HepG2 (cell line): ENCODE measurements at regions not wholly inside any gene's neighbourhood (a gene's known extent, or its start where the extent isn't known, plus 50 kb on each side); places are given as distances from the start of the nearest gene placed in this dataset.

ENCODE experiments used
- AGO1 ChIP-seq: fragments of 200-400 bp; formaldehyde crosslinking; IDR thresholded peaks from 2 replicates; pipeline ENCODE4 v1.6.1; 2017; ENCODE audit warnings: mild to moderate bottlenecking, low read depth, low read length, moderate library complexity; ENCODE audit not compliant: poor library complexity, severe bottlenecking
- CEBPB ChIP-seq: IDR thresholded peaks from 2 replicates; pipeline ENCODE4 v1.6.1; 2011; ENCODE audit warnings: low read depth, low read length, improper control_type of control experiment, borderline replicate concordance
- CTCF ChIP-seq: sonication (generic); formaldehyde crosslinking; IDR thresholded peaks from 2 replicates; pipeline ENCODE4 v1.5.0; 2020; ENCODE audit warnings: mild to moderate bottlenecking, missing genetic modification reagents, moderate library complexity
- GATAD1 ChIP-seq: IDR thresholded peaks from 2 replicates; pipeline ENCODE4 v1.6.1; 2016; ENCODE audit warnings: missing genetic modification reagents, missing compliant biosample characterization
- GRHL1 ChIP-seq: sonication (generic); formaldehyde crosslinking; conservative IDR thresholded peaks from 2 replicates; pipeline ENCODE4 v1.8.0; 2022; ENCODE audit warnings: missing genetic modification reagents
- HNRNPL ChIP-seq: fragments of 200-400 bp; formaldehyde crosslinking; IDR thresholded peaks from 2 replicates; pipeline ENCODE4 v1.6.1; 2017; ENCODE audit warnings: mild to moderate bottlenecking, low read depth, low read length
- HOMEZ ChIP-seq: IDR thresholded peaks from 2 replicates; pipeline ENCODE4 v1.6.1; 2016; ENCODE audit warnings: low read depth
- MAF1 ChIP-seq: sonication (generic); formaldehyde crosslinking; IDR thresholded peaks from 2 replicates; pipeline ENCODE4 v1.5.0; 2020; ENCODE audit warnings: missing genetic modification reagents, borderline replicate concordance
- MXD3 ChIP-seq: IDR thresholded peaks from 2 replicates; pipeline ENCODE4 v1.6.1; 2016; ENCODE audit warnings: mild to moderate bottlenecking, missing biosample characterization, missing genetic modification reagents
- PPARG ChIP-seq: conservative IDR thresholded peaks from 2 replicates; pipeline ENCODE4 v1.6.1; 2016; ENCODE audit warnings: missing biosample characterization, missing genetic modification reagents
- PTBP1 ChIP-seq: fragments of 200-400 bp; formaldehyde crosslinking; IDR thresholded peaks from 2 replicates; pipeline ENCODE4 v1.6.1; 2018; ENCODE audit warnings: low read length, low read depth; ENCODE audit not compliant: poor library complexity, severe bottlenecking
- SAP130 ChIP-seq: IDR thresholded peaks from 2 replicates; pipeline ENCODE4 v1.6.1; 2016; ENCODE audit warnings: low read depth
- TCF12 ChIP-seq, 2 experiments: fragments of 450-650 bp in 1 of 2; sonication (generic) in 1 of 2; formaldehyde crosslinking in 1 of 2; IDR thresholded peaks; 2 replicates each; pipeline versions ENCODE4 v1.6.1 to v1.8.0; 2017 to 2022; ENCODE audit warnings: antibody characterized with exemption in 1 of 2, mild to moderate bottlenecking in 1 of 2, missing genetic modification reagents in 1 of 2, moderate library complexity in 1 of 2
- TP53 ChIP-seq: sonication (generic); formaldehyde crosslinking; conservative IDR thresholded peaks from 2 replicates; pipeline ENCODE4 v1.4.0; 2020; ENCODE audit warnings: missing genetic modification reagents
- YY1 ChIP-seq: IDR thresholded peaks from 2 replicates; pipeline ENCODE4 v1.6.1; 2011; ENCODE audit warnings: low read length, low read depth, moderate library complexity, mild to moderate bottlenecking; ENCODE audit not compliant: insufficient read depth, insufficient replicate concordance
- ZGPAT ChIP-seq: IDR thresholded peaks from 2 replicates; pipeline ENCODE4 v1.6.1; 2016; ENCODE audit warnings: mild to moderate bottlenecking
- ZNF124 ChIP-seq: sonication (generic); formaldehyde crosslinking; IDR thresholded peaks from 2 replicates; pipeline ENCODE4 v1.4.0; 2020; ENCODE audit warnings: missing genetic modification reagents
- ZNF143 ChIP-seq: sonication (generic); formaldehyde crosslinking; IDR thresholded peaks from 2 replicates; pipeline ENCODE4 v1.4.0; 2020; ENCODE audit warnings: missing genetic modification reagents
- ZNF383 ChIP-seq: sonication (generic); formaldehyde crosslinking; IDR thresholded peaks from 2 replicates; pipeline ENCODE4 v1.4.0; 2020; ENCODE audit warnings: missing genetic modification reagents, mild to moderate bottlenecking, borderline replicate concordance
- ZNF784 ChIP-seq: sonication (generic); formaldehyde crosslinking; IDR thresholded peaks from 2 replicates; pipeline ENCODE4 v1.5.1; 2020; ENCODE audit warnings: missing genetic modification reagents, mild to moderate bottlenecking, borderline replicate concordance
- ZNF883 ChIP-seq: sonication (generic); formaldehyde crosslinking; IDR thresholded peaks from 2 replicates; pipeline ENCODE4 v1.5.1; 2020; ENCODE audit warnings: mild to moderate bottlenecking, missing genetic modification reagents; ENCODE audit errors: not compliant biosample characterization

- TF ChIP-seq TCF12 (IDR thresholded peaks at IDR 0.05) (no peak), TCF12 (CRISPR knock-in tag; IDR thresholded peaks at IDR 0.05) (no peak), MXD3 (0 out of 2 replicates have a peak, but pooled peaks have one; percentile 33), ZNF383 (no peak), ZNF143 (CRISPR knock-in tag) (no peak), ZNF883 (CRISPR knock-in tag) (peak; percentile 29), HOMEZ (CRISPR knock-in tag) (no peak), TP53 (CRISPR knock-in tag) (no peak), GRHL1 (CRISPR knock-in tag) (no peak), CTCF (peak; percentile 29), ZNF124 (CRISPR knock-in tag) (no peak), HNRNPL (peak; percentile 63; the same call in 1 of the 2 replicates), ZNF784 (CRISPR knock-in tag) (0 out of 2 replicates have a peak, but pooled peaks have one; percentile 36), MAF1 (CRISPR knock-in tag) (no peak), PTBP1 (no peak), PPARG (CRISPR knock-in tag) (peak; percentile 55; the same call in 1 of the 2 replicates), ZGPAT (CRISPR knock-in tag) (no peak), GATAD1 (CRISPR knock-in tag) (peak; percentile 13; the same call in 1 of the 2 replicates), CEBPB (no peak), AGO1 (no peak), SAP130 (peak; percentile 46), YY1 (no peak)
Measured at GRCh38 chr14:100658181-100658886, 68.4 kb upstream of the DLK1 start (continued).
